SK-N-SH (cell line): ENCODE measurements at regions not wholly inside any gene's neighbourhood (a gene's known extent, or its start where the extent isn't known, plus 50 kb on each side); places are given as distances from the start of the nearest gene placed in this dataset.

Experiments
- CTCF ChIA-PET: fragments of 300-600, 350-600 bp; formaldehyde crosslinking; extraction: SDS; loops from one replicate; lab custom pipeline; 2021; lab: Yijun Ruan, JAX
- POLR2A ChIA-PET: fragments of 350-600 bp; sonication (Branson Sonifier 250); formaldehyde crosslinking; extraction: SDS; loops from one replicate; lab custom pipeline; 2020; ENCODE audit warnings: antibody characterized with exemption, inconsistent platforms; lab: Yijun Ruan, JAX
- DNase-seq: peaks from one replicate; pipeline ENCODE4 v3.0.0; 2012
- H2AFZ ChIP-seq: fragments of 200-600 bp; sonication (generic); 2 replicates; pipeline ENCODE4 v1.8.1; 2016; ENCODE audit warnings: antibody characterized with exemption, mild to moderate bottlenecking, low read depth
- H3F3A ChIP-seq: fragments of 200-600 bp; sonication (generic); replicated peaks from 2 replicates; pipeline ENCODE3; 2016; ENCODE audit warnings: antibody characterized with exemption, mild to moderate bottlenecking; ENCODE audit not compliant: insufficient read depth
- H3K27ac ChIP-seq, 2 experiments: fragments of 200-500 bp in 1 of 2; fragments of 200-600 bp in 1 of 2; sonication (Bioruptor generic) in 1 of 2; sonication (generic), shearing (Covaris generic) in 1 of 2; 2 replicates each; pipeline versions ENCODE4 v1.5.1 to v1.6.1; 2014 to 2016; ENCODE audit warnings: low read depth in 2 of 2, inconsistent platforms in 1 of 2, low read length in 1 of 2, mild to moderate bottlenecking in 1 of 2, mixed read lengths in 1 of 2
- H3K27me3 ChIP-seq: fragments of 200-600 bp; sonication (generic), shearing (Covaris generic); 2 replicates; pipeline ENCODE4 v1.6.1; 2016; ENCODE audit warnings: mixed run types; ENCODE audit not compliant: insufficient read depth
- H3K36me3 ChIP-seq, 2 experiments: fragments of 200-500 bp in 1 of 2; fragments of 200-600 bp in 1 of 2; sonication (Bioruptor generic) in 1 of 2; sonication (generic) in 1 of 2; replicated peaks in 1 of 2; 2 replicates each; pipeline versions ENCODE3 to v1.5.1; 2014 to 2016; ENCODE audit warnings: low read length in 1 of 2, mild to moderate bottlenecking in 1 of 2; ENCODE audit not compliant: insufficient read depth in 2 of 2, control insufficient read depth in 1 of 2
- H3K4me1 ChIP-seq, 2 experiments: fragments of 200-500 bp in 1 of 2; fragments of 200-600 bp in 1 of 2; sonication (Bioruptor generic) in 1 of 2; sonication (generic), shearing (Covaris generic) in 1 of 2; 2 replicates each; pipeline versions ENCODE4 v1.5.1 to v1.6.1; 2014 to 2016; ENCODE audit warnings: low read depth in 1 of 2, low read length in 1 of 2, mixed run types in 1 of 2; ENCODE audit not compliant: insufficient read depth in 2 of 2, control insufficient read depth in 1 of 2
- H3K4me2 ChIP-seq: fragments of 200-600 bp; sonication (generic), shearing (Covaris generic); 2 replicates; pipeline ENCODE4 v1.6.1; 2017; ENCODE audit warnings: mixed run types
- H3K4me3 ChIP-seq, 2 experiments: fragments of 200-500 bp in 1 of 2; fragments of 200-600 bp in 1 of 2; sonication (Bioruptor generic) in 1 of 2; sonication (generic), shearing (Covaris generic) in 1 of 2; 2 replicates each; pipeline versions ENCODE4 v1.5.1 to v1.8.1; 2014 to 2016; ENCODE audit warnings: low read depth in 2 of 2, inconsistent platforms in 1 of 2, low read length in 1 of 2, mild to moderate bottlenecking in 1 of 2, mixed read lengths in 1 of 2, moderate library complexity in 1 of 2
- H3K79me2 ChIP-seq: fragments of 200-600 bp; sonication (generic); 2 replicates; pipeline ENCODE4 v1.8.1; 2017; ENCODE audit warnings: mild to moderate bottlenecking; ENCODE audit not compliant: insufficient read depth
- H3K9ac ChIP-seq: fragments of 200-600 bp; sonication (generic); 2 replicates; pipeline ENCODE4 v1.6.1; 2017; ENCODE audit warnings: mixed run types
- H3K9me2 ChIP-seq: fragments of 200-600 bp; sonication (generic); 2 replicates; pipeline ENCODE4 v1.6.1; 2017; ENCODE audit warnings: mixed run types
- H3K9me3 ChIP-seq: fragments of 200-600 bp; sonication (generic); 2 replicates; pipeline ENCODE4 v1.6.1; 2017; ENCODE audit warnings: mixed run types, mild to moderate bottlenecking, moderate library complexity
- H4K20me1 ChIP-seq: fragments of 200-600 bp; sonication (generic); 2 replicates; pipeline ENCODE4 v1.6.1; 2017; ENCODE audit warnings: mild to moderate bottlenecking, mixed run types; ENCODE audit not compliant: insufficient read depth
- ELF1 ChIP-seq: IDR thresholded peaks from 2 replicates; pipeline ENCODE4 v1.4.0; 2012
- EZH2phosphoT487 ChIP-seq: fragments of 200-600 bp; sonication (generic); IDR thresholded peaks from 2 replicates; pipeline ENCODE4 v1.6.1; 2017; ENCODE audit warnings: low read depth, mixed run types, mild to moderate bottlenecking, antibody characterized with exemption, moderate library complexity, borderline replicate concordance
- FOSL2 ChIP-seq: IDR thresholded peaks from 2 replicates; pipeline ENCODE4 v1.4.0; 2012; ENCODE audit warnings: low read depth, mild to moderate bottlenecking, moderate library complexity, borderline replicate concordance
- FOXJ3 ChIP-seq: sonication (generic); formaldehyde crosslinking; IDR thresholded peaks from 2 replicates; pipeline ENCODE4 v1.5.1; 2020; ENCODE audit warnings: mild to moderate bottlenecking, missing genetic modification reagents
- FOXM1 ChIP-seq: IDR thresholded peaks from 2 replicates; pipeline ENCODE4 v1.4.0; 2012; ENCODE audit warnings: low read depth, mild to moderate bottlenecking
- GATA2 ChIP-seq: sonication (generic); formaldehyde crosslinking; IDR thresholded peaks from 2 replicates; pipeline ENCODE4 v1.5.0; 2020; ENCODE audit warnings: mild to moderate bottlenecking, missing genetic modification reagents
- NFIC ChIP-seq: IDR thresholded peaks from 2 replicates; pipeline ENCODE4 v1.4.0; 2012; ENCODE audit warnings: borderline replicate concordance
- NRF1 ChIP-seq: IDR thresholded peaks from 2 replicates; pipeline ENCODE4 v1.6.1; 2012; ENCODE audit warnings: low read depth, mild to moderate bottlenecking, low read length
- TCF12 ChIP-seq: IDR thresholded peaks from 2 replicates; pipeline ENCODE4 v1.4.0; 2012
- TEAD4 ChIP-seq: IDR thresholded peaks from 2 replicates; pipeline ENCODE4 v1.4.0; 2012; ENCODE audit warnings: mild to moderate bottlenecking, borderline replicate concordance; ENCODE audit not compliant: insufficient read depth
- YY1 ChIP-seq: IDR thresholded peaks from 2 replicates; pipeline ENCODE4 v1.4.0; 2012; ENCODE audit warnings: low read depth, mild to moderate bottlenecking
- WGBS: methylation state at CpG from one replicate; pipeline ENCODE4 v1.1.6; 2017; ENCODE audit warnings: low lambda C conversion rate; 5-methylcytosine and 5-hydroxymethylcytosine counted together
- TF ChIP-seq, protein P1 (sequence below): fragments of 200-600 bp; sonication (generic); IDR thresholded peaks from 2 replicates; pipeline ENCODE4 v1.6.1; 2017; ENCODE audit warnings: antibody characterized with exemption, mild to moderate bottlenecking, moderate library complexity
- TF ChIP-seq, protein P2 (sequence below): IDR thresholded peaks from 2 replicates; pipeline ENCODE4 v1.4.0; 2012; ENCODE audit warnings: low read depth, borderline replicate concordance
- TF ChIP-seq, protein P3 (sequence below): fragments of 150-350 bp; IDR thresholded peaks from 2 replicates; pipeline ENCODE4 v1.6.1; 2017; ENCODE audit warnings: antibody characterized with exemption, low read length, low read depth, borderline replicate concordance
- TF ChIP-seq, protein P4 (sequence below): fragments of 150-350 bp; IDR thresholded peaks from 2 replicates; pipeline ENCODE4 v1.6.1; 2016; ENCODE audit warnings: mild to moderate bottlenecking, low read depth, low read length
- TF ChIP-seq, protein P5 (sequence below): IDR thresholded peaks from 2 replicates; pipeline ENCODE4 v1.6.1; 2012; ENCODE audit warnings: mild to moderate bottlenecking, low read depth, low read length, moderate library complexity

DNA sequence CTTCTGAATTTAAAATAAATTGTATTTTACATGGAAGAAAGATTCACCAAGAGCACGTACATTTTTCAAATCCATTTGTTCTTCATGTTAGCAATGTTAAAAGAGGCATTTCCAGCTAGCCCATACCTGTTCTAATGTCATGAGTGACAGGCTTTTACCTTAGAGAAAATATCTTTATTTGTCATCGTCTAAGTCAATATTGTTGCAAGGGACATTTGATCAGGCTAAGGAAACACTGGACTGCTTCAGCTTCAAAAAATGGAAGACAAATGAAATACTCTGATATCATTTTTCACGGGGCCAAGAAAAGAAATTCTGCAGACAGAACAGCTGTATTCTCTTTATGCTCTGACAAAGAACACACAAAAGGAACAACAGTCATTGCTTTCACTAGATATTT, 207.7 kb downstream of the RCHY1 start:
- CTCF ChIA-PET = no interaction called here

DNA sequence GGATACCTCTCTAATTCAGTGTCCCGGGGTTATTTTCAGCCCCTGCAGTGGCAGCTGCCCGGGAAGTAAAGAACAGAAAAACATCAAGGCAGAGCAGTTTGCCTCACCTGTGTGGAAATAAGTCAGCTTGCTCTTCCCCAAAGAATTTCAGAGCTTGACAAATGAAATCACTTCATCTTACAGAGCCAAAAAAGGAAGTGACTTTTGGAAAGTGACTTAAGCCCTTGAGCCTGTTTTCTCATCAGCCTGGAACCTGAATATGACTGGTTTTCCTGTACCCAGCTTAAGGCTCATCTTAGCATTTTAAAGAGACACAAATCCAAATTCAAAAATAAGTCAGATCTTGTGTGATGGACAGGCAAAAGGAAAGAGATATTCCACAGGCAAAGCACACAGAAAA, 211.6 kb downstream of the RCHY1 start:
- Histone ChIP-seq H3K4me1 (no peaks in the 10 kb centered on the region), H3K9me3 (no peaks in the 10 kb centered on the region), H3K4me2 (no peak overlapping the region), H2AFZ (no peak overlapping the region), H3F3A (no peaks in the 10 kb centered on the region), H4K20me1 (no peaks in the 10 kb centered on the region), H3K27ac (no peak overlapping the region), H3K9ac (no peak overlapping the region), H3K27me3 (no peaks in the 10 kb centered on the region; the same call in 1 of the 2 replicates), H3K79me2 (no peaks in the 10 kb centered on the region), H3K4me3 (no peak overlapping the region), H3K36me3 (no peaks in the 10 kb centered on the region), H3K9me2 (no peaks in the 10 kb centered on the region)
- ChIA-PET CTCF (no interaction called here), POLR2A (no interaction called here)
- WGBS = 0% methylated on average over 2 of the region's 2 CpGs
- DNase-seq = no peak
- TF ChIP-seq NRF1 = no peak
- TF ChIP-seq, protein P1, sequence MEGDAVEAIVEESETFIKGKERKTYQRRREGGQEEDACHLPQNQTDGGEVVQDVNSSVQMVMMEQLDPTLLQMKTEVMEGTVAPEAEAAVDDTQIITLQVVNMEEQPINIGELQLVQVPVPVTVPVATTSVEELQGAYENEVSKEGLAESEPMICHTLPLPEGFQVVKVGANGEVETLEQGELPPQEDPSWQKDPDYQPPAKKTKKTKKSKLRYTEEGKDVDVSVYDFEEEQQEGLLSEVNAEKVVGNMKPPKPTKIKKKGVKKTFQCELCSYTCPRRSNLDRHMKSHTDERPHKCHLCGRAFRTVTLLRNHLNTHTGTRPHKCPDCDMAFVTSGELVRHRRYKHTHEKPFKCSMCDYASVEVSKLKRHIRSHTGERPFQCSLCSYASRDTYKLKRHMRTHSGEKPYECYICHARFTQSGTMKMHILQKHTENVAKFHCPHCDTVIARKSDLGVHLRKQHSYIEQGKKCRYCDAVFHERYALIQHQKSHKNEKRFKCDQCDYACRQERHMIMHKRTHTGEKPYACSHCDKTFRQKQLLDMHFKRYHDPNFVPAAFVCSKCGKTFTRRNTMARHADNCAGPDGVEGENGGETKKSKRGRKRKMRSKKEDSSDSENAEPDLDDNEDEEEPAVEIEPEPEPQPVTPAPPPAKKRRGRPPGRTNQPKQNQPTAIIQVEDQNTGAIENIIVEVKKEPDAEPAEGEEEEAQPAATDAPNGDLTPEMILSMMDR = no peak
- TF ChIP-seq GATA2 (CRISPR knock-in tag) = no peak
- TF ChIP-seq TCF12 = no peak
- TF ChIP-seq FOSL2 = no peak
- TF ChIP-seq, protein P2, sequence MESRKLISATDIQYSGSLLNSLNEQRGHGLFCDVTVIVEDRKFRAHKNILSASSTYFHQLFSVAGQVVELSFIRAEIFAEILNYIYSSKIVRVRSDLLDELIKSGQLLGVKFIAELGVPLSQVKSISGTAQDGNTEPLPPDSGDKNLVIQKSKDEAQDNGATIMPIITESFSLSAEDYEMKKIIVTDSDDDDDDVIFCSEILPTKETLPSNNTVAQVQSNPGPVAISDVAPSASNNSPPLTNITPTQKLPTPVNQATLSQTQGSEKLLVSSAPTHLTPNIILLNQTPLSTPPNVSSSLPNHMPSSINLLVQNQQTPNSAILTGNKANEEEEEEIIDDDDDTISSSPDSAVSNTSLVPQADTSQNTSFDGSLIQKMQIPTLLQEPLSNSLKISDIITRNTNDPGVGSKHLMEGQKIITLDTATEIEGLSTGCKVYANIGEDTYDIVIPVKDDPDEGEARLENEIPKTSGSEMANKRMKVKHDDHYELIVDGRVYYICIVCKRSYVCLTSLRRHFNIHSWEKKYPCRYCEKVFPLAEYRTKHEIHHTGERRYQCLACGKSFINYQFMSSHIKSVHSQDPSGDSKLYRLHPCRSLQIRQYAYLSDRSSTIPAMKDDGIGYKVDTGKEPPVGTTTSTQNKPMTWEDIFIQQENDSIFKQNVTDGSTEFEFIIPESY = no peak
- TF ChIP-seq, protein P3, sequence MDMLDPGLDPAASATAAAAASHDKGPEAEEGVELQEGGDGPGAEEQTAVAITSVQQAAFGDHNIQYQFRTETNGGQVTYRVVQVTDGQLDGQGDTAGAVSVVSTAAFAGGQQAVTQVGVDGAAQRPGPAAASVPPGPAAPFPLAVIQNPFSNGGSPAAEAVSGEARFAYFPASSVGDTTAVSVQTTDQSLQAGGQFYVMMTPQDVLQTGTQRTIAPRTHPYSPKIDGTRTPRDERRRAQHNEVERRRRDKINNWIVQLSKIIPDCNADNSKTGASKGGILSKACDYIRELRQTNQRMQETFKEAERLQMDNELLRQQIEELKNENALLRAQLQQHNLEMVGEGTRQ = no peak
- TF ChIP-seq NFIC = no peak

More for the DNA sequence above, 207.7 kb downstream of the RCHY1 start:
- no peaks in the 10 kb centered on the region; the same call in 1 of the 2 replicates for H3K27me3 ChIP-seq
- no peak overlapping the region for H3K27ac ChIP-seq
- no peak for DNase-seq
- H3K9me2 ChIP-seq = no peaks in the 10 kb centered on the region
- 1% methylated on average over 3 of the region's 3 CpGs for WGBS
- POLR2A ChIA-PET = no interaction called here
- no peaks in the 10 kb centered on the region for H3K4me1 ChIP-seq
- H4K20me1 ChIP-seq = no peaks in the 10 kb centered on the region
- no peaks in the 10 kb centered on the region for H3K36me3 ChIP-seq
- H3K4me2 ChIP-seq = no peak overlapping the region
- H3K4me3 ChIP-seq = no peak overlapping the region
- H3K9me3 ChIP-seq = no peaks in the 10 kb centered on the region
- H3K9ac ChIP-seq = no peak overlapping the region
- H3K79me2 ChIP-seq = no peaks in the 10 kb centered on the region
- TF ChIP-seq FOXJ3 (CRISPR knock-in tag) (no peak), EZH2phosphoT487 (no peak), ELF1 (no peak), TCF12 (no peak), TEAD4 (no peak), GATA2 (CRISPR knock-in tag) (no peak), YY1 (no peak), FOXM1 (no peak)
- TF ChIP-seq, protein P3 = no peak
- TF ChIP-seq, protein P4, sequence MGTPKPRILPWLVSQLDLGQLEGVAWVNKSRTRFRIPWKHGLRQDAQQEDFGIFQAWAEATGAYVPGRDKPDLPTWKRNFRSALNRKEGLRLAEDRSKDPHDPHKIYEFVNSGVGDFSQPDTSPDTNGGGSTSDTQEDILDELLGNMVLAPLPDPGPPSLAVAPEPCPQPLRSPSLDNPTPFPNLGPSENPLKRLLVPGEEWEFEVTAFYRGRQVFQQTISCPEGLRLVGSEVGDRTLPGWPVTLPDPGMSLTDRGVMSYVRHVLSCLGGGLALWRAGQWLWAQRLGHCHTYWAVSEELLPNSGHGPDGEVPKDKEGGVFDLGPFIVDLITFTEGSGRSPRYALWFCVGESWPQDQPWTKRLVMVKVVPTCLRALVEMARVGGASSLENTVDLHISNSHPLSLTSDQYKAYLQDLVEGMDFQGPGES = no peak
- TF ChIP-seq, protein P5, sequence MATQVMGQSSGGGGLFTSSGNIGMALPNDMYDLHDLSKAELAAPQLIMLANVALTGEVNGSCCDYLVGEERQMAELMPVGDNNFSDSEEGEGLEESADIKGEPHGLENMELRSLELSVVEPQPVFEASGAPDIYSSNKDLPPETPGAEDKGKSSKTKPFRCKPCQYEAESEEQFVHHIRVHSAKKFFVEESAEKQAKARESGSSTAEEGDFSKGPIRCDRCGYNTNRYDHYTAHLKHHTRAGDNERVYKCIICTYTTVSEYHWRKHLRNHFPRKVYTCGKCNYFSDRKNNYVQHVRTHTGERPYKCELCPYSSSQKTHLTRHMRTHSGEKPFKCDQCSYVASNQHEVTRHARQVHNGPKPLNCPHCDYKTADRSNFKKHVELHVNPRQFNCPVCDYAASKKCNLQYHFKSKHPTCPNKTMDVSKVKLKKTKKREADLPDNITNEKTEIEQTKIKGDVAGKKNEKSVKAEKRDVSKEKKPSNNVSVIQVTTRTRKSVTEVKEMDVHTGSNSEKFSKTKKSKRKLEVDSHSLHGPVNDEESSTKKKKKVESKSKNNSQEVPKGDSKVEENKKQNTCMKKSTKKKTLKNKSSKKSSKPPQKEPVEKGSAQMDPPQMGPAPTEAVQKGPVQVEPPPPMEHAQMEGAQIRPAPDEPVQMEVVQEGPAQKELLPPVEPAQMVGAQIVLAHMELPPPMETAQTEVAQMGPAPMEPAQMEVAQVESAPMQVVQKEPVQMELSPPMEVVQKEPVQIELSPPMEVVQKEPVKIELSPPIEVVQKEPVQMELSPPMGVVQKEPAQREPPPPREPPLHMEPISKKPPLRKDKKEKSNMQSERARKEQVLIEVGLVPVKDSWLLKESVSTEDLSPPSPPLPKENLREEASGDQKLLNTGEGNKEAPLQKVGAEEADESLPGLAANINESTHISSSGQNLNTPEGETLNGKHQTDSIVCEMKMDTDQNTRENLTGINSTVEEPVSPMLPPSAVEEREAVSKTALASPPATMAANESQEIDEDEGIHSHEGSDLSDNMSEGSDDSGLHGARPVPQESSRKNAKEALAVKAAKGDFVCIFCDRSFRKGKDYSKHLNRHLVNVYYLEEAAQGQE = no peak
- TF ChIP-seq, all 33 proteins: peak for 0
- Histone ChIP-seq H3F3A (no peaks in the 10 kb centered on the region), H2AFZ (no peak overlapping the region)
